ENCODE measurements at regions not wholly inside any gene's neighbourhood (a gene's known extent, or its start where the extent isn't known, plus 50 kb on each side); places are given as distances from the start of the nearest gene placed in this dataset.
A peak's percentile ranks its signal among the peaks of the same experiment; 100 is the strongest.

GRCh38 chr7:46723742-46724141, 802.7 kb upstream of the IGFBP3 start:
- no peak for FAIRE-seq
- no peaks in the 10 kb centered on the region for H3K4me1 ChIP-seq (ENCODE audit: control insufficient read depth in 2 of 3, insufficient read depth in 2 of 3, low read depth in 1 of 3, low read length in 3 of 3)

GRCh38 chr7:46723003-46723402, 801.9 kb upstream of the IGFBP3 start:
- no peak overlapping the region for H3K4me3 ChIP-seq (ENCODE audit: low read length in 3 of 3)
- no peaks in the 10 kb centered on the region for H3K4me1 ChIP-seq (ENCODE audit: control insufficient read depth in 2 of 3, insufficient read depth in 2 of 3, low read depth in 1 of 3, low read length in 3 of 3)
- no peak overlapping the region for H3K27ac ChIP-seq (ENCODE audit: low read depth in 2 of 2, low read length in 2 of 2)
- no peak for TF ChIP-seq CTCF (IDR thresholded peaks at IDR 0.05; ENCODE audit: borderline replicate concordance, extremely low read depth, insufficient read depth)
- H3K36me3 ChIP-seq (ENCODE audit: control insufficient read depth in 2 of 3, insufficient read depth in 3 of 3, low read length in 3 of 3) = no peaks in the 10 kb centered on the region
- H3K9ac ChIP-seq (ENCODE audit: low read length in 3 of 3) = no peak overlapping the region
- no peak for DNase-seq
- no peaks in the 10 kb centered on the region for H3K27me3 ChIP-seq (ENCODE audit: control insufficient read depth, insufficient read depth, low read length)
- no peaks in the 10 kb centered on the region for H3K9me3 ChIP-seq (ENCODE audit: control insufficient read depth in 2 of 3, insufficient read depth in 1 of 3, low read length in 3 of 3)
- no peak for FAIRE-seq
- intact Hi-C loops (cut with DNase I) = no loop called here

More at GRCh38 chr7:46723742-46724141, 802.7 kb upstream of the IGFBP3 start:
- Histone ChIP-seq H3K9ac (ENCODE audit: low read length in 3 of 3) (no peak overlapping the region), H3K27me3 (ENCODE audit: control insufficient read depth, insufficient read depth, low read length) (no peaks in the 10 kb centered on the region), H3K9me3 (ENCODE audit: control insufficient read depth in 2 of 3, insufficient read depth in 1 of 3, low read length in 3 of 3) (no peaks in the 10 kb centered on the region), H3K4me3 (ENCODE audit: low read length in 3 of 3) (no peak overlapping the region), H3K36me3 (ENCODE audit: control insufficient read depth in 2 of 3, insufficient read depth in 3 of 3, low read length in 3 of 3) (no peaks in the 10 kb centered on the region), H3K27ac (ENCODE audit: low read depth in 2 of 2, low read length in 2 of 2) (no peak overlapping the region)
- TF ChIP-seq CTCF (IDR thresholded peaks at IDR 0.05; ENCODE audit: borderline replicate concordance, extremely low read depth, insufficient read depth) = no peak
- intact Hi-C loops (cut with DNase I) = no loop called here
- peak in 1 of 5 donors; percentile 41 for DNase-seq

GRCh38 chr7:46720761-46721160, 799.7 kb upstream of the IGFBP3 start:
- no peak overlapping the region for H3K4me3 ChIP-seq (ENCODE audit: low read length in 3 of 3)
- no peaks in the 10 kb centered on the region for H3K4me1 ChIP-seq (ENCODE audit: control insufficient read depth in 2 of 3, insufficient read depth in 2 of 3, low read depth in 1 of 3, low read length in 3 of 3)
- H3K9ac ChIP-seq (ENCODE audit: low read length in 3 of 3) = no peak overlapping the region
- H3K27ac ChIP-seq (ENCODE audit: low read depth in 2 of 2, low read length in 2 of 2) = no peak overlapping the region
- intact Hi-C loops (cut with DNase I) = no loop called here
- peak in 2 of 5 donors; percentile 26 to 27 for DNase-seq
- no peaks in the 10 kb centered on the region for H3K36me3 ChIP-seq (ENCODE audit: control insufficient read depth in 2 of 3, insufficient read depth in 3 of 3, low read length in 3 of 3)
- H3K9me3 ChIP-seq (ENCODE audit: control insufficient read depth in 2 of 3, insufficient read depth in 1 of 3, low read length in 3 of 3) = no peaks in the 10 kb centered on the region
- no peaks in the 10 kb centered on the region for H3K27me3 ChIP-seq (ENCODE audit: control insufficient read depth, insufficient read depth, low read length)
- TF ChIP-seq CTCF (IDR thresholded peaks at IDR 0.05; ENCODE audit: borderline replicate concordance, extremely low read depth, insufficient read depth) = no peak
- no peak for FAIRE-seq

- Histone ChIP-seq H3K27me3 (ENCODE audit: control insufficient read depth, insufficient read depth, low read length) (no peaks in the 10 kb centered on the region), H3K36me3 (ENCODE audit: control insufficient read depth in 2 of 3, insufficient read depth in 3 of 3, low read length in 3 of 3) (no peaks in the 10 kb centered on the region), H3K9me3 (ENCODE audit: control insufficient read depth in 2 of 3, insufficient read depth in 1 of 3, low read length in 3 of 3) (no peaks in the 10 kb centered on the region), H3K4me3 (ENCODE audit: low read length in 3 of 3) (no peak overlapping the region), H3K27ac (ENCODE audit: low read depth in 2 of 2, low read length in 2 of 2) (no peak overlapping the region), H3K4me1 (ENCODE audit: control insufficient read depth in 2 of 3, insufficient read depth in 2 of 3, low read depth in 1 of 3, low read length in 3 of 3) (no peaks in the 10 kb centered on the region), H3K9ac (ENCODE audit: low read length in 3 of 3) (no peak overlapping the region)
- intact Hi-C loops (cut with DNase I) = no loop called here
- FAIRE-seq (no peak), DNase-seq (no peak)
- no peak for TF ChIP-seq CTCF (IDR thresholded peaks at IDR 0.05; ENCODE audit: borderline replicate concordance, extremely low read depth, insufficient read depth)
Measured at GRCh38 chr7:46719616-46720015, 798.5 kb upstream of the IGFBP3 start.
